ENCODE measurements at regions not wholly inside any gene's neighbourhood (a gene's known extent, or its start where the extent isn't known, plus 50 kb on each side); places are given as distances from the start of the nearest gene placed in this dataset.

- no peak for TF ChIP-seq CTCF (IDR thresholded peaks at IDR 0.05)
- Mint-ChIP-seq H3K4me1 (peaks cover 36% of the 10 kb centered on the region), H3K9me3 (no peaks in the 10 kb centered on the region), H3K27ac (no peak overlapping the region), H3K36me3 (ENCODE audit: low read depth) (no peaks in the 10 kb centered on the region), H3K27me3 (ENCODE audit: low read depth, poor library complexity) (peaks cover 16% of the 10 kb centered on the region), H3K4me3 (no peak overlapping the region)
- no peak for DNase-seq
These were observed 295.6 kb downstream of the ZNF536 start for GRCh38 chr19:30667746-30668145.

GRCh38 chr19:30667227-30667626 is 295.0 kb downstream of the ZNF536 start:
- H3K27me3 Mint-ChIP-seq (ENCODE audit: low read depth, poor library complexity): peaks cover 15% of the 10 kb centered on the region
- no peak for DNase-seq
- H3K4me1 Mint-ChIP-seq: peaks cover 41% of the 10 kb centered on the region
- H3K4me3 Mint-ChIP-seq: no peak overlapping the region
- H3K27ac Mint-ChIP-seq: no peak overlapping the region
- no peaks in the 10 kb centered on the region for H3K9me3 Mint-ChIP-seq
- TF ChIP-seq CTCF (IDR thresholded peaks at IDR 0.05): no peak
- no peaks in the 10 kb centered on the region for H3K36me3 Mint-ChIP-seq (ENCODE audit: low read depth)

- peak; percentile 81 for DNase-seq
- H3K4me3 Mint-ChIP-seq: no peak overlapping the region
- H3K4me1 Mint-ChIP-seq: peaks cover 41% of the 10 kb centered on the region
- TF ChIP-seq CTCF (IDR thresholded peaks at IDR 0.05): peak; percentile 86
- no peaks in the 10 kb centered on the region for H3K9me3 Mint-ChIP-seq
- H3K27ac Mint-ChIP-seq: no peak overlapping the region
- peaks cover 13% of the 10 kb centered on the region for H3K27me3 Mint-ChIP-seq (ENCODE audit: low read depth, poor library complexity)
- no peaks in the 10 kb centered on the region for H3K36me3 Mint-ChIP-seq (ENCODE audit: low read depth)
These were observed 294.2 kb downstream of the ZNF536 start for GRCh38 chr19:30666301-30666803.

GRCh38 chr19:30665449-30665848 is 293.3 kb downstream of the ZNF536 start:
- Mint-ChIP-seq H3K4me1 (peaks cover 41% of the 10 kb centered on the region), H3K27me3 (ENCODE audit: low read depth, poor library complexity) (peaks cover 13% of the 10 kb centered on the region), H3K27ac (no peak overlapping the region), H3K9me3 (no peaks in the 10 kb centered on the region), H3K4me3 (no peak overlapping the region), H3K36me3 (ENCODE audit: low read depth) (no peaks in the 10 kb centered on the region)
- no peak for TF ChIP-seq CTCF (IDR thresholded peaks at IDR 0.05)
- no peak for DNase-seq

- Mint-ChIP-seq H3K4me3 (no peak overlapping the region), H3K4me1 (peaks cover 31% of the 10 kb centered on the region), H3K27me3 (ENCODE audit: low read depth, poor library complexity) (peaks cover 11% of the 10 kb centered on the region), H3K36me3 (ENCODE audit: low read depth) (no peaks in the 10 kb centered on the region), H3K27ac (no peak overlapping the region), H3K9me3 (no peaks in the 10 kb centered on the region)
- no peak for TF ChIP-seq CTCF (IDR thresholded peaks at IDR 0.05)
- DNase-seq: no peak
These were observed 291.5 kb downstream of the ZNF536 start for GRCh38 chr19:30663611-30664174.

- H3K9me3 Mint-ChIP-seq: no peaks in the 10 kb centered on the region
- no peak overlapping the region for H3K4me3 Mint-ChIP-seq
- H3K27ac Mint-ChIP-seq: no peak overlapping the region
- TF ChIP-seq CTCF (IDR thresholded peaks at IDR 0.05): no peak
- no peak for DNase-seq
- H3K4me1 Mint-ChIP-seq: peaks cover 26% of the 10 kb centered on the region
- H3K36me3 Mint-ChIP-seq (ENCODE audit: low read depth): no peaks in the 10 kb centered on the region
- peaks cover 17% of the 10 kb centered on the region for H3K27me3 Mint-ChIP-seq (ENCODE audit: low read depth, poor library complexity)
These were observed 290.2 kb downstream of the ZNF536 start for GRCh38 chr19:30662211-30662861.

All from nephron progenitor cell (in vitro differentiated cells).